ENCODE measurements at regions not wholly inside any gene's neighbourhood (a gene's known extent, or its start where the extent isn't known, plus 50 kb on each side); places are given as distances from the start of the nearest gene placed in this dataset.

DNA sequence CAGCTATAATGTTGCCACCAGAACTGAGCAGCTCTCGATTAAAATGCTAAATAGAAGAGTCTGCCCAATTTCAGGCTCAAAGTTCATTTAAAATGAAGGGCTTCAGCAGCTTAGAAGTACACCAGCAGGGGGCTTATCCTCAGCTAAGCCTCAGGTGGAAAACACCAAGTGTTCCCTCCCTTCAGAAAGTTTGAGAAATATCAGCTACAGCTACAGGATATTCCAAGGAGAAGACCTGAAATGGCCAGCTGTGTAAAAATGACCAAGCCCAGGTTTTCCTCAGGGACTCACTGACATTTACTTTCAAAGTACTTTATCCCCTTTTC, 395.4 kb downstream of the DTWD2 start:
- Histone ChIP-seq H3K14ac (ENCODE audit: insufficient read depth, low read length) (no peak overlapping the region), H3K23me2 (ENCODE audit: insufficient read length, low read depth, low read length, poor library complexity, severe bottlenecking) (no peaks in the 10 kb centered on the region), H3K27ac (ENCODE audit: insufficient read length, low read depth, low read length) (no peak overlapping the region), H3K27me3 (ENCODE audit: insufficient read depth, low read length) (no peaks in the 10 kb centered on the region), H3K79me1 (ENCODE audit: insufficient read depth, low read depth, low read length, poor library complexity, severe bottlenecking) (no peaks in the 10 kb centered on the region), H3K9ac (ENCODE audit: extremely low read depth, insufficient read length, low read length) (no peak overlapping the region), H2BK15ac (ENCODE audit: low read depth, low read length) (no peak overlapping the region), H2BK12ac (ENCODE audit: insufficient read length, low read depth, low read length) (no peak overlapping the region), H3K4me1 (ENCODE audit: insufficient read depth, low read length) (no peaks in the 10 kb centered on the region), H3K56ac (ENCODE audit: insufficient read length, low read depth, low read length) (no peak overlapping the region), H2BK20ac (ENCODE audit: low read depth, low read length, poor library complexity, severe bottlenecking) (no peak overlapping the region), H3K9me3 (ENCODE audit: control insufficient read depth, low read depth, low read length) (no peaks in the 10 kb centered on the region), H2AK5ac (ENCODE audit: insufficient read length, low read length) (no peak overlapping the region), H4K8ac (replicated peaks; ENCODE audit: insufficient read length, low read depth, low read length) (no peak overlapping the region), H3K18ac (ENCODE audit: insufficient read length, low read depth, low read length) (no peak overlapping the region), H4K91ac (ENCODE audit: insufficient read length, low read depth, low read length) (no peak overlapping the region), H3K4ac (ENCODE audit: low read depth, low read length) (no peak overlapping the region), H3T11ph (ENCODE audit: low read length) (no peak overlapping the region), H2AFZ (ENCODE audit: low read length) (no peak overlapping the region), H2BK120ac (ENCODE audit: low read depth, low read length, poor library complexity, severe bottlenecking) (no peak overlapping the region), H2BK5ac (ENCODE audit: insufficient read length, low read length) (no peak overlapping the region), H4K20me1 (ENCODE audit: control insufficient read depth, insufficient read depth, insufficient read length) (no peaks in the 10 kb centered on the region), H3K79me2 (ENCODE audit: insufficient read depth, low read length) (no peaks in the 10 kb centered on the region), H3K23ac (ENCODE audit: insufficient read length, low read depth, low read length) (no peak overlapping the region), H4K5ac (ENCODE audit: insufficient read length, low read depth, low read length) (no peak overlapping the region), H3K4me2 (ENCODE audit: insufficient read depth, insufficient read length, low read length) (no peak overlapping the region)
- Mint-ChIP-seq H3K4me3 (no peak overlapping the region), H3K36me3 (ENCODE audit: insufficient read depth in 1 of 3, low read depth in 3 of 3) (no peaks in the 10 kb centered on the region), H3K27me3 (ENCODE audit: low read depth) (no peaks in the 10 kb centered on the region), H3K4me1 (no peaks in the 10 kb centered on the region), H3K27ac (no peak overlapping the region), H3K9me3 (no peaks in the 10 kb centered on the region; a peak in 1 of 5 replicates)
- DNase-seq, result no peak
- WGBS (ENCODE audit: extremely low coverage, insufficient read length, low lambda C conversion rate), result no CpG with 5 or more reads among the region's 1 CpG
- TF ChIP-seq, protein P1, sequence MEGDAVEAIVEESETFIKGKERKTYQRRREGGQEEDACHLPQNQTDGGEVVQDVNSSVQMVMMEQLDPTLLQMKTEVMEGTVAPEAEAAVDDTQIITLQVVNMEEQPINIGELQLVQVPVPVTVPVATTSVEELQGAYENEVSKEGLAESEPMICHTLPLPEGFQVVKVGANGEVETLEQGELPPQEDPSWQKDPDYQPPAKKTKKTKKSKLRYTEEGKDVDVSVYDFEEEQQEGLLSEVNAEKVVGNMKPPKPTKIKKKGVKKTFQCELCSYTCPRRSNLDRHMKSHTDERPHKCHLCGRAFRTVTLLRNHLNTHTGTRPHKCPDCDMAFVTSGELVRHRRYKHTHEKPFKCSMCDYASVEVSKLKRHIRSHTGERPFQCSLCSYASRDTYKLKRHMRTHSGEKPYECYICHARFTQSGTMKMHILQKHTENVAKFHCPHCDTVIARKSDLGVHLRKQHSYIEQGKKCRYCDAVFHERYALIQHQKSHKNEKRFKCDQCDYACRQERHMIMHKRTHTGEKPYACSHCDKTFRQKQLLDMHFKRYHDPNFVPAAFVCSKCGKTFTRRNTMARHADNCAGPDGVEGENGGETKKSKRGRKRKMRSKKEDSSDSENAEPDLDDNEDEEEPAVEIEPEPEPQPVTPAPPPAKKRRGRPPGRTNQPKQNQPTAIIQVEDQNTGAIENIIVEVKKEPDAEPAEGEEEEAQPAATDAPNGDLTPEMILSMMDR (conservative IDR thresholded peaks at IDR 0.05), result peak; percentile 60
